ENCODE measurements at regions not wholly inside any gene's neighbourhood (a gene's known extent, or its start where the extent isn't known, plus 50 kb on each side); places are given as distances from the start of the nearest gene placed in this dataset.

DNA sequence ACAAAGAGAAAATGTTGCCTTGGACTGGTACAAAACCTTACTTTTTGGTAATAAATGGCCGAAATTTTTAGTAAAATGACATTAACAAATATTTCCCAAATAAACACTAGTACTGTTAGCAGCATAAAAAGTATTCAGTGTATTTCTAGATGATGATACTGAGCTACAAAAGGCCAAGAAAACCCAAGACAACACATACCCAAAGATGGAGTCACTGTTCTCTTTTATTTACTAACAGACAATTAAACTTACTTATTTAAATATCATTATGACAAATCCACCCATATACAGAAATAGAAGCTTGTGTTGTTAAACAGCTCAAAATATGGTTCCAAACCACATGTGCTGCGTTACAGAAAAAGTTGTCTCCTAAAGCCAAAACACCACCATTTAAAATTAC lies 239.9 kb downstream of the ZEB2 start:
- DNase-seq, result no peak

DNA sequence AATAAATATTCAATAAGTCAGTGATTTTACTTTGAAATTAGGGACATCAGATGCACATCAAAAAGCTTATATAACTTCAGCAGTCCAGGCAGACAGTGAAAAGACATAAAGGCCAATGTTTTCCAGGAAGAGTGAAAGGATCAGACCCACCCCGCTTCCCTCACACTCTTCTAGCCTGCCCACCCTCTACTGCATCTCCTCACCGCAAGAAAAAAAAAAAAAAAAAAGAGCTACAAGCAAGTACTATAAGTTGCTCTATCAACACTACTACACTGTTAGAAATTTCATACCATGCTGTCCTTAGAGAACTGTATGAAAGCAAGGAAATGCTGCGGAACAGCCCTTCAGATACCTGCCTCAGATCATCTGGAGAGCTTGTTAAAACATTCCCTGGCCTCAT lies 240.8 kb downstream of the ZEB2 start:
- no peak for DNase-seq

DNA sequence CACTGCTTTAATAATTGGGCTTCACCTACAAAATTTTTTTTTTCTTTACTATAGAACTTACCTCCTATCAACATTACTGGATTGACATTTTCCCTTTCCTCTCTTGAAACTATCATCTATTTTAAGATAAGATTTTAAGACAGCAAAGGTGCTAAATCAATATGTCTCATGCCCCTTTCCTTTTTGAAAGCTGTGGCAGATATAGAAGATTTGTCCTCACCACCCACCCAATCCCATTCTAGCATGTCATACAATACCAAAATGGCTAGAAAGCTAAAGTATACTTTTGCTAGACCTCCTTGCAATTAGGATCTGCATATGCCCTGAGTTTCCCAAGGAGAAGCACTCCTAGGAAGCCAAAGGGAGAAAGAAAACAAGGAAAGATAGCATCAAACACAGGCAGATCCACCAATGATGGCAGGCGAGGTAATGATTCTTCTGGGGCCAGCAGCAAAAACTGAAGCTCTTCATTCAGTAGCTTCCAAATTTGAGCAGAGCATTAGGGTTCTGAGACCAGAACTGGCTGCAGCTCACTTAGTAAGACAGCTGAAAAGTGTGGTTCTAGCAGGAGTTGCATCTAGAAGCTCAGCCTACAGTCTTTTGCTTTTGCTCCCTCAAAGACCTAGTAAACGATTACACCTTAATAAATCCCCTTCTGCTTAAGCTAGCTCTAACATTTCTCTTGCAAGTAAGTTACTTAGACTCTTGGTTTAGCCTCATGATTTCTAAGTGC lies 242.1 kb downstream of the ZEB2 start:
- no peak for DNase-seq

DNA sequence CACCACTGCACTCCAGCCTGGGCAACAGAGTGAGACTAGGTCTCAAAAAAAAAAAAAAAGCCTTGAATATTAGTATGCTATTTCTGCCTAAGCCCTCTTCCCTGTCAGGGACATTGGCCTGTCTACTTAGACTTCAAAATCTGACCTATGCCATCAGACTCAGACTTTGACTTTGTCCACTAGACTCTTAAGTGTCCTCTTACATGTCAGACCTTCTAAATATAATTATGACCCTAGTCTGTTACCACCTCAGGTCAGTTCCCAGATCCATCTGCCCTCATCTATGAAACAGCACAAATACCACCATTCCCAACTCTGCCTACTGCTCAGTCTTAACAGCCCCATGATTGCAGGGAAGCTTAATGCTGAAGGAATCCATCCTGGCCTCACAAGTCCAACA lies 244.6 kb downstream of the ZEB2 start:
- no peak for DNase-seq

DNA sequence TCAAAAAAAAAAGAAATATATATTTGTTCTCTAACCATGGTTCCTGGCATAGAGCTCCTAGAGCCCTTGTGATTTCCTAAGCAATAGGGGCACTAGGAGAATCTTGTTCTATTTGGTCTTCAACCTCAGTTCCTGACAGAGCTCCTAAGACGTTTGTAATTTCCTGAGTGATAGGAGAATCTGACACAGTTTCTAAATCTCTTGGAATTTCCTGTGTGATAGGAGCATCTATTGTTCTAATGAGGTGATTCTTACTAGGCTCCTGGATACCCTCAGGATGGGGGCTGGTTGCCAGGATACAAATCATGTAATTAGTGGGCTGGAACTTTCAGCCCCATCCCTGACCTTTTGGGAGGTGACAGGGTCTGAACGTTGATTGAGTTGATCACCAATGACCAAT lies 245.8 kb downstream of the ZEB2 start:
- DNase-seq, result no peak

DNA sequence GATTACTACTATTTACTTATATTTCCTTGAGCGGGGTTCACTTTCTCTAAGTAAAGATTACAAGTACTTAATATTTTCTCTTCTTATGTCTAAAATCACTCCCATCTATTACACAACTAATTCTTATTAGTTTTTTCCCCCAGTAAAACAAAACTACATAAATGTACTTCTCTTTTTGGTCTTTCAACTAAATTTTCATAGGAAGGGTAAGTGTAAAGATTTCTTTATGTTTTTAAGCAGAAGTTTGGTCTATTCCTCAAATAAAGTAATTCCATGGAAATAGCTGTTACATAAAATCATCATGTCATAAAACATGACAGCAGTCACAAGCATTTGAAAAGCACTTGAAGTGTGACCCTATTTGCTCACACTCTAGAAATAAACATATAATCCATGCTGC lies 249.0 kb downstream of the ZEB2 start:
- DNase-seq, result no peak

DNA sequence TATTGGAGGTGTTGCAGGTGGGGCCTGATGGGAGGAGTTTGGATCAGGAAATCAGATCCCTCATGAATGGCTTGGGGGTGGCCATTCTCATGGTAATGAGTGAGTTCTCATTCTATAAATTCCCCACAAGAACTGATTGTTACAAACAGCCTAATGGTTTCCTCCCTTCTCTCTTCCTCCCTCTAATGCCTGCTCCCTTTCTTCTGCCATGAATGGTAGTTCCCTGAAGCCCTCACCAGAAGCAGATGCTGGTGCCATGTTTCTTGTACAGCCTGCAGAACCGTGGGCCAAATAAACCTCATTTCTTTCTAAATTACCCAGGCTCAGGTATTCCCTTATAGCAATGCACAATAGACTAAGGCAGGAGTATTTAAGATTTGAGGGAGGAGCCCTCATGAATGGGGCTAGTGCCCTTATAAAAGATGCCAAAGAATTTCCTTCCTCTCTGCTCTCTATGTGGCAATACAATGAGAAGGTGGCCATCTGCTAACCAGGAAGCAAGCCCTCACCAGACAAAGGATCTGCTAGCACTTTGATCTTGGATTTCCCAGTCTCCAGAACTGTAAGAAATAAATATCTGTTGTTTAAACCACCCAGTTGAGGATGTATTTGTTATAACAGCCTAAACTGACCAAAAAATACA lies 251.8 kb downstream of the ZEB2 start:
- DNase-seq, result no peak

DNA sequence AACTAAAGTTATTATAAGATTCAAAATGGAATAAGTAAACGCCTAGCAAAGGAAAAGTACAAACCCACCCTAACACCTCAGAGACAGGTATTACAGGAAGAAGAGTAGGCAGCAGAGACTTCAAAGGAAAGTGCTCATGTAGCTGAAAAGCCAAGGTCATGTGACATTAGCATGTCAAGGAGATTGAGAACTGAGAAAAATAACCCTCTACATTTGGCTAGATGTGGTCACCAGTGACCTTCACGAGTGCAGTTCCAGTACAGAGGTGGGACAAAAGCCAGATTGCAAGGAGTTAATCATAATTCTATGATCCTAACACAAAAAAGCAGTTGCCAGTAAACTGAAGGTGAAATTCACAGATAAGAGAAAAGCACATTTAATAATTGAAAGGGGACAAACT lies 252.7 kb downstream of the ZEB2 start:
- no peak for DNase-seq

DNA sequence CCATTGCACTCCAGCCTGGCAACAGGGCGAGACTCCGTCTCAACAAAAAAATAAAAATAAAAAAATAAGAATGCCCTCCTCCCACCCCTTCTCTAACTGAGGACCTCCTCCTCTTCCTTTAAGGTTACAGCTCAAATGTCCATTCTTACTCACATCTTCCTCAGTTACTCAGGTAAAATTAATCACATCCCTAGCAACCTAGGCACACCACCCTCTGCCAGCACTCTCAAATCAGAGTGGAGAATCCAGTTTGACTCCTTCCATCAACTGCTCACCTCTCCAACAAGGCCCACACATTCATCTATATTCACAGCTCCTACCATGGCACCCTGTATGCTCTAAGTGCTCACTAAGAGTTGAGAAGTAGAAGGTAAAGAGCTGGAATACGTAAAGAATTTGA lies 254.3 kb downstream of the ZEB2 start:
- no peak for DNase-seq

DNA sequence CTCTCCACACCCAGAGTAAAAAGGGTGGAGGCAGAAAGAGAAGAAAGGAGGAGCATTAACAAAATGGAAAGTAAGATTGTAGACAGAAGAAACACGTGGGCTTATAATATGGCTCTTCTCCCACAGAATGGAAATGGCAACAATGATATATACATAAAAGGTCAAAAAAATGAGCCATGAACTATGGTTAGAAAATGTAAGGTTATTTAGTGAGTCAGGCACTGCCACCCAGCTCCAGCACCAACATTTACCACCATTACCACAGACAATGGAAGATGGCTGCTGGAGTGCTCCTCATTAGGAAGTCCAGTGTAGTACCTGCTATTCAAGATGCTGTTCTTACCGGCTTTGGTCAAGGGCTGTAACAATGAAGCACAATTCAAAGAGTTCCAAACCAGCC lies 258.0 kb downstream of the ZEB2 start:
- no peak for DNase-seq

DNA sequence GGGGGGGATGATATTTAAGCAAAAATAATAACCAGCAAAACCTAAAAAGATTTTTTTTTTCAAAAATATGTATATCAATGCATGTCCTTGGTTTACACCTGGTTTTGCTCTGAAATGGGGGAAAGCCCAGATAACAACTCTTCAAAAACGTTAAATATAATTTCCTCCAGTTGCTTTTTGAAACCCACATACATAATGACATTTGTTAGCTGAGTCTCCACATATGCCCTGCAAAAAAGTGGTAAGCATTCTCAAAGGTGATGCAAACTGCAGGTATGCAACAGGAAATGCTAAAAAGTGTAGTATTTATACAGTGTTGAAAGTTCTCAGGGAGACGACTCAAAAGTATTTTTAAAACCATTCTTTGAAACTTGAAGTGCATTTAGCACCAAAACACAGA lies 258.6 kb downstream of the ZEB2 start:
- DNase-seq, result no peak

DNA sequence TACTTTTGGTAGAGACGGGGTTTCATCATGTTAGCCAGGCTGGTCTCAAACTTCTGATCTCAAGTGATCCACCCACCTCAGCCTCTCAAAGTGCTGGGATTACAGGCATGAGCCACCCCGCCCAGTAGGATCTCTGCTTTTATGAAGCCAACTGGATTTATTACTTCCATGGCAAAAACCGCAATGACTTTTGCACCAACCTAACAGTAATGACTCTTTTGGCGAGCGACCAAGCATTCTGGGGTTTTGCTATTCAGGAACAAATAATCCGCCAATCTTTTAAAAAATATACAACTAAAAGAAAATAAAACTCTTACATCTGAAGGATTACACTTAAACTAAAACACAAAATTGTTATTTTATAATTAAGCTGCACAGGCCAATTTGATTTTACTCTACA lies 260.6 kb downstream of the ZEB2 start:
- no peak for DNase-seq

DNA sequence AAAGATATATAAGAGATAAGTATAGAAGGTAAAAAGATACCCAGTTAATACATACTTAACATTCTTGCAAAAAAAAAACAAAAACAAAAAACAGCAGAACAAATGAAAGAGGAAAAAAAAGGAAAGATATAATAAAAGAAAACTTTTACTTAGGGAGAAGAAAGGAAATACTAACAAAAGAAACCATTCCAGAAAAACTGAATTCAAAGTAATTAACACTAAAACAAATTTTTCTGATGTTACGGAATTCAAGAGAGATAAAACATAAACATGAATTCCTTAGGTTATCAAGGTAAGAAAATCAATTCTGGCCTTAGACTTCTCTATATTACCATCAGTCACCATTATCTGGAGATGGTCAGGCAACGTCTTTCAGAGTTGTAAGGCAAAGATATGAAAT lies 261.8 kb downstream of the ZEB2 start:
- DNase-seq, result no peak

DNA sequence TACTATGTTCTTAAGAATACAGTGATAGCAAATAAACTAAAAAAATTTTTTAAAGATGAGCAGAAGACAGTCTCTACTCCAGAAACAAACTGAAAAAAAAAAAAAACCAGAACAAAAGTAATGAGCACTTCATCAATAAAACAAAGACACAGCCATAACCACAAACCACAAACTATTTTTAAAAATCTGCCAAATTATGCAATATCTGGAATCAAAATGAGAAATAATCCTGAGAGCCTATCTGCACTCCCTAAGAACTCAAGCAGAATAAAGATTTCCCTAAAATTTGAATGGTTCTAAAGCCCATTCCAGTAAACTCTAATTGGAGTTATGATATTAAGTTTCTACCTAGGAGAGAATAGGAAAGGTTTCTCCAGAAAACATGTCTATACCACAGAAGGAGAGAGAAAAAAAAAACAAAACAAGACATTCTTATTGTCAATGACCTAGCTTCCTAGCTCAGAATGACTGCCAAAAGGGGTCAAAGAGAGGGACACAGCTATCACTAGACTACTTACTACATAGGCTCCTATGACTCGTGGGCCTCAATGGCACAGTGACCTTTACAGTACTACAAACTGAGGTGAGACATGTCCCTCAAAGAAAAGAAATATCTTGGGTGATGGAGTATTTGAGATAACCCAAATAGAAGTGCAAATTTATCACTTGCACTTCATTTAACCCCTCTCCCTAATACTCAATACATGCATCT lies 262.8 kb downstream of the ZEB2 start:
- no peak for DNase-seq

DNA sequence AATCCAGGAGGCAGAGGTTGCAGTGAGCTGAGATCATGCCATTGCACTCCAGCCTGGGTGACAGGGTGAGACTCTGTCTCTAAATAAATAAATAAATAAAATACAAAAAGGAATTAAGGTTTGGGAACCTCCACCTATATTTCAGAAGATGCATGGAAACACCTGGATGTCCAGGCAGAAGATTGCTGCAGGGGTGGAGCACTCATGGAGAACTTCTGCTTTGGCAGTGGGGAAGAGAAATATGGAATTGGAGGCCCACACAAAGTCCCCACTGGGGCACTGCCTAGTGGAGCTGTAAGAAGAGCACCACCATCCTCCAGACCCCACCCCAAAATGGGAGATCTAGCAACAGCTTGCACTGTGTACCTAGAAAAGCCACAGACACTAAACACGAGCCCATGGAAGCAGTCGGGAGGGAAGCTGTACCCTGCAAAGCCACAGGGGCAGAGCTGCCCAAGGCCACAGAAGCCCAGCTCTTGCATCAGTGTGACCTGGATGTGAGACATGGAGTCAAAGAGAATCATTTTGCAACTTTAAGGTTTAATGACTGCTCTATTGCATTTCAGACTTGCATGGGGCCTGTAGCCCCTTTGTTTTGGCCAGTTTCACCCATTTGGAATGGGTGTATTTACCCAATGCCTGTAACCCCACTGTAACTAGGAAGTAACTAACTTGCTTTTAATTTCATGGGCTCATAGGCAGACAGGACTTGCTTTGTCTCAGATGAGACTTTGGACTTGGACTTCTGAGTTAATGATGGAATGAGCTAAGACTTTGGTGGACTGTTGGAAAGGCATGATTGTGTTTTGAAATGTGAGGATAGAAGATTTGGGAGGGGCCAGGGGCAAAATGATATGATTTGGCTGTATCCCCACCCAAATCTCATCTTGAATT lies 265.3 kb downstream of the ZEB2 start:
- no peak for DNase-seq

DNA sequence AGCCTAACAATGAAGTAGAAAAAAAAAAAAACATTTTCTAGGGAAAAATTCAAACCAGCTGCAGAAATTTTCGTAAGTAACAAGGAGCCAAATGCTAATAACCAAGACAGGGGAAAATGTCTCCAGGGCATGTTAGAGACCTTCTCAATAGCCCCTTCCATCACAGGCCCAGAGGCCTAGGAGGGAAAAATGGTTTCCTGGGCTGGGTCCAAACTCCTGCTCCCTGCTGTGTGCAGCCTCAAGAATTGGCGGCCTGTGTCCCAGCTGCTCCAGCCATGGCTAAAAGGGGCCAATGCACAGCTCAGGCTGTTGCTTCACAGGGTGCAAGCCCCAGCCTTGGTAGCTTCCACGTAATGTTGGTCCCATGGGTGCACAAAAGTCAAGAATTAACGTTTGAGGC lies 266.2 kb downstream of the ZEB2 start:
- no peak for DNase-seq

DNA sequence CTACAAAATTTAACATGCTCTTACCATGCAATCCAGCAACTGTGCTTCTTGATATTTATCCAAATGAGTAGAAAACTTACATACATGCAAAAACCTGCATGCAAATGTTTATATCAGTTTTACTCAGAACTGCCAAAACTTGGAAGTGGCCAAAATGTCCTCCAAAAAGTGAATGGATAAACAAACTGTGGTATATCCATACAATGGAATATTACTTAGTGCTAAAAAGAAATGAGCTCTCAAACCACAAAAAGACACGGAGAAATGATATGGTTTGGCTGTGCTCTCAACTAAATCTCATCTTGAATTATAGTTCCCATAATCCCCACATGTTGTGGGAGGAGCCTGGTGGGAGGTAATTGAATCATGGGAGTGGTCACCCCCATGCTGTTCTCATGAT lies 267.2 kb downstream of the ZEB2 start:
- DNase-seq, result no peak

DNA sequence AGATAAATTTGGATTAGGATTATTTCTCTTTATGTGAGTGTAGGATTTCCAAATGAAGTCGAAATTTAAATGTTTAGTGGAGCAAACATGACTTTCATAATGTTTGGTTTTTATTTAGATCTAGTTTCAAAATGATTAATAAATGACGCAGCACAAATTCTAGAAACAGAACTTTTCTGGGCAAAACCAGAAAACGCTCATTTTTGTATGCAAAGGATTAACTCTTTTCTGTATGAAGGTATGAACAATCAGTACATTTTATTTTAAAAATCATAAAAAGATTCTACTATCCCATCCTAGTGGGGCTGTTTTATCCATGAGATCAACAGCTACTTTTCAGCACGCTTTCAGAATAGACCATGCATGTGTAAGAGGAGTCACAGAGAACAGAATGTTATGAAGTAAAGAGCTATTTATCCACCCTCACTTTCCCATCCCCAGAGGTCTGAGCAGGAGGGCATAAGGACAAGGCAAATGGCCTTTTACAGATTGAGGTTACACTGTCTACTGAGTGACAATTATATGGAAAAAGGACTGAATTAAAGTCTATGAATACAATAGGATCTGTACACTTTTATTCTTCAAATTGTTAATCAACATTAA lies 270.8 kb downstream of the ZEB2 start:
- DNase-seq, result peak in 1 of 5 donors; percentile 57

DNA sequence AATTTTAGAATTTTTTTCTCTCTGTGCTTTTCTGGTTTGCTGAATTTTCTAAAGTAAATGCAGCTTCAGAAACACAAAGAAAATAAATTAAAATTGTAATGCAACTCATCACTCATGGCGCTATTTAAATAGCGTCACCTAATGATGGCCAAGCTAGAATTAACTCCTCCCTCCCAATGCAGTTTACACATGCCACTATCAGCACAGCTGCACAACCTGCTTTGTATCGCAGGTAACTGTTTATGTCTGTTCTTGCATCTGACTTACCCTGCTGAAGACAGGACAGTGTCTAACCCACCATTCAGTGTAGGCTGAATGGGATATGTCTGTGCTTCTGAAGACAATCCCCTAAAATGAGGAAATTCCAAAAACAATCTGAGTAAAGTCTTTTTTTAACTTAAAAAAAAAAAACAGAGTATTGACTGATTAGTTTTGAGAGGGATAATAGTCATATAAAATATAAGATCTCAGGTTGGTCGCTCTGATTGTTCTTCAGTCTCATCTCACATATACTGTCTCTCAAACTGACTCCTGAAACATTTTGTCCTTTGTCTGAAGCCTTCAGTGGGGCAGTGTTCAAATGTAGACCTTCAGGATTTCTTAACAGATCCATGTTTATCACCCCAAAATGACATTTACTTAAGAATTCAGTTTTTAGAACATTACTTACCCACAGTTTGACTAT lies 271.4 kb downstream of the ZEB2 start:
- no peak for DNase-seq

DNA sequence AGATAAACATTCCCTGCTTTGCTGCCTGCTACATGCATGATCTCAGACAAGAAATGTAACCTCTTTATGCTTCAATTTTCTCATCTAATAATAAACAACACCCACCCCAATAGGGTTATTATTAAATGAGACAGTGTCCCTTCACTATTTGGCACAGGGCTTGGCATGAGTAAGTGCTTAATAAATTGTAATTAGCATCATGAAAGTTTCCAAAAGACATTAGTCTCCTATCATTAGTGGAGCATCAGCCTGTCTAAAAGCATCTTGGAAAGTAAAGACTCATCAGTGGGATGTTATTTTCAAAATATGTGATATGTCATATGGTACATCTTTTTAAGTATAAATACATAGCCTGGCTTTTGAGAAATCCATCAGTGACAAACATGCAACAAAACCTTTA lies 275.0 kb downstream of the ZEB2 start:
- DNase-seq, result no peak

DNA sequence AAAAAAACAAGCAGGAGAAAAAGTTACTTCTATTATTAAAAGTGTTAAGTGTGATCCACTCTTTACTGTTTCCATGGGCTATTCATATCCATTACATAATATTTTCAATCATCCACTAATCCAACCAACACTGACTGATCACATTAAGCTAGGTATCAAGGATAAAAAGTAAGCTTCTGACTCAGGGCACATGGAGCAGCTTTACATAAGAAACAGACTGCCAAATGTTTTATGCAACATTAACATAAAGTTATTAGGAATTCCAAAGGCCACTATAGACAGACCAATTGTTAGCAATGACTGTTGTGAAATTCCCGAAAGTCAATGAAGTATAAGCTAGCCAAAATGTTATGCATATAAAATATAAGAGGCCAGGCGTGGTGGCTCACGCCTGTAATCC lies 277.6 kb downstream of the ZEB2 start:
- no peak for DNase-seq

DNA sequence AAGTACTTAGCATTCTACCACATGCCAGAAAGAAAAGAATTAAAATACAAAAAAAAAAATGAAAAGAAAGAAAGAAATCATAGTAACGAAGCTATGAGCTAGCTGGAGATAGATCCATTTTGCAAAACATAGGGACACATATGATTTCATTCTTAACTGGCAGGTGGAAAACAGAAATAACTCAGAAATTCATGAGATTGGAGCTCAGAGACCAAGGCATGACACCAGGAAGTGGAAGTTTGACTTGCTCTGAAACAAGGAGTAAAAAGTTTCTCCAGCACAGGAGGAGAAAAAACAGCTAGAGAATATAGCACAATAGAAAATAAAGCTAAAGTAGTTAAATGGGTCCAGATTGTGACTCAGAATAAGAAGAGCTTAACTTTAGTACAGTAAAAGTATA lies 278.1 kb downstream of the ZEB2 start:
- no peak for DNase-seq

All from T-helper 1 cell (primary cell).